ENCODE measurements at regions not wholly inside any gene's neighbourhood (a gene's known extent, or its start where the extent isn't known, plus 50 kb on each side); places are given as distances from the start of the nearest gene placed in this dataset.

GRCh38 chr18:78607784-78608183, 371.8 kb upstream of the SALL3 start:
- peaks cover 19% of the 10 kb centered on the region for H3K9me3 Mint-ChIP-seq
- no peaks in the 10 kb centered on the region for H3K4me1 Mint-ChIP-seq (ENCODE audit: low read depth)
- H3K27ac Mint-ChIP-seq: no peak overlapping the region
- H3K36me3 Mint-ChIP-seq (ENCODE audit: low read depth): no peaks in the 10 kb centered on the region
- H3K4me3 Mint-ChIP-seq (ENCODE audit: low read depth): no peak overlapping the region
- no peak for DNase-seq (ENCODE audit: low spot score)
- intact Hi-C loops (cut with micrococcal nuclease): no loop called here
- H3K27me3 Mint-ChIP-seq (ENCODE audit: low read depth): no peaks in the 10 kb centered on the region

DNA sequence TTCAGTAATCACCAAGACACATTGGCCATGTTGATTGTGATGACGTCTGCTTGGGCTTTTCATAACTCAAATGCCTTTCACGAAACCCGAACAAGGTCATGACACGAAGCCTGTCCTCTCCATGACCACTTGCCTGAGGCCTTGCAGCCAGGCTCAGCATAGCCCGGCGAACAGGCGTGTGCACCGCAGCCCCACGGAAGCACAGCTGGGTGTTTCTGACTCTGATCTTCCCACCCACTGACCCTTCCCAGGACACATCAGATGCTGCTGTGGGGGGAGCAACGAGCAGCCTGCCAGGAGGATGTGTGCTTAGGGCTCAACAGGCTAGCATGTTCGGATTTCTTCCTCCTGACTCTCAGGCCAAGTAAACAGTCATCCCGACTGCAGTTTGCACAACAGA, 369.4 kb upstream of the SALL3 start:
- peaks cover 26% of the 10 kb centered on the region for H3K9me3 Mint-ChIP-seq
- H3K36me3 Mint-ChIP-seq (ENCODE audit: low read depth): no peaks in the 10 kb centered on the region
- no peak for DNase-seq (ENCODE audit: low spot score)
- no peak overlapping the region for H3K27ac Mint-ChIP-seq
- no peak overlapping the region for H3K4me3 Mint-ChIP-seq (ENCODE audit: low read depth)
- intact Hi-C loops (cut with micrococcal nuclease): no loop called here
- no peaks in the 10 kb centered on the region for H3K4me1 Mint-ChIP-seq (ENCODE audit: low read depth)
- no peaks in the 10 kb centered on the region for H3K27me3 Mint-ChIP-seq (ENCODE audit: low read depth)

GRCh38 chr18:78611201-78611800, 368.3 kb upstream of the SALL3 start:
- Mint-ChIP-seq H3K4me3 (ENCODE audit: low read depth) (no peak overlapping the region), H3K36me3 (ENCODE audit: low read depth) (no peaks in the 10 kb centered on the region), H3K27me3 (ENCODE audit: low read depth) (no peaks in the 10 kb centered on the region), H3K9me3 (peaks cover 22% of the 10 kb centered on the region), H3K4me1 (ENCODE audit: low read depth) (no peaks in the 10 kb centered on the region), H3K27ac (no peak overlapping the region)
- intact Hi-C loops (cut with micrococcal nuclease): no loop called here
- no peak for DNase-seq (ENCODE audit: low spot score)

DNA sequence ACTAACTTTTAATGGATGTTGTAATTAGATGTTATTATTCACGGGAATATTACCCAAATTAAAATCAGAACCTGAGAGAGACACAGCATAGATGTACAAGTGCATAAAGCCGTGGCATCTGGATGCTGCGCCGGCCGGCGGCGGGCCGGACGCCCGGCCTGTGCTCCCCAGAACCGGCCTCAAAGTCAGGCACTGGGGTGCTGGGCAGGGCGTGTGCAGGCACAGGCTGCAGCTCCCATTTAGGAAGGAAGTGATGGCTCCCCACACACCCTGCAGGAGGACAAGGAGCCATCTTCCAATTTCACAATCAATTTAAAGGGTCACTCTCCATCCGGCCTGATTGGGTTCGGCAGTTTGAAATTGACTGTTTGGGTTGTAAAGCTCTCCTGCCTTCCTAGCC, 367.7 kb upstream of the SALL3 start:
- Mint-ChIP-seq H3K36me3 (ENCODE audit: low read depth) (no peaks in the 10 kb centered on the region), H3K4me1 (ENCODE audit: low read depth) (no peaks in the 10 kb centered on the region), H3K27me3 (ENCODE audit: low read depth) (no peaks in the 10 kb centered on the region), H3K27ac (no peak overlapping the region), H3K4me3 (ENCODE audit: low read depth) (no peak overlapping the region), H3K9me3 (peaks cover 22% of the 10 kb centered on the region)
- intact Hi-C loops (cut with micrococcal nuclease): no loop called here
- DNase-seq (ENCODE audit: low spot score): no peak

GRCh38 chr18:78612318-78612717, 367.3 kb upstream of the SALL3 start:
- Mint-ChIP-seq H3K9me3 (peaks cover 19% of the 10 kb centered on the region), H3K27ac (no peak overlapping the region), H3K4me3 (ENCODE audit: low read depth) (no peak overlapping the region), H3K36me3 (ENCODE audit: low read depth) (no peaks in the 10 kb centered on the region), H3K27me3 (ENCODE audit: low read depth) (no peaks in the 10 kb centered on the region), H3K4me1 (ENCODE audit: low read depth) (no peaks in the 10 kb centered on the region)
- intact Hi-C loops (cut with micrococcal nuclease): no loop called here
- DNase-seq (ENCODE audit: low spot score): no peak

- Mint-ChIP-seq H3K36me3 (ENCODE audit: low read depth) (no peaks in the 10 kb centered on the region), H3K27ac (no peak overlapping the region), H3K4me3 (ENCODE audit: low read depth) (no peak overlapping the region), H3K9me3 (peaks cover 17% of the 10 kb centered on the region), H3K4me1 (ENCODE audit: low read depth) (no peaks in the 10 kb centered on the region), H3K27me3 (ENCODE audit: low read depth) (no peaks in the 10 kb centered on the region)
- intact Hi-C loops (cut with micrococcal nuclease): no loop called here
- no peak for DNase-seq (ENCODE audit: low spot score)
Measured at GRCh38 chr18:78612801-78613200, 366.8 kb upstream of the SALL3 start.

DNA sequence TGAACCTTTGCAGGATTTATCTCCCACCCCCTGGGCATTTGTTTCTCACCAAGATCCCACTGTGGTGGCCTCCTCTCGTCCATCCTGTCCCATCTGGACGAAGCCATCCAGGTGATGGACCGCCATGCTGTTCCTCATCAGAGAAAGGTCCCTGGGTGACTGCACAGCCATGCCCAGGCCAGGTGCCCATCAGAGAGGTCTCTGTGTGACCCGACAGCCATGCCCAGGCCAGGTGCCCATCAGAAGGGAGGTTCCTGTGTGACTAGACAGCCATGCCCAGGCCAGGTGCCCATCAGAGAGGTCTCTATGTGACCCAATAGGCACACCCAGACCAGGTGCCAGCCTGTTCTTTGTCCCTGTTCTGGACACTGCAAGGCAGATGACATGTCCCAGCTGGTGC, 360.9 kb upstream of the SALL3 start:
- DNase-seq (ENCODE audit: low spot score): no peak
- H3K4me3 Mint-ChIP-seq (ENCODE audit: low read depth): no peak overlapping the region
- H3K27me3 Mint-ChIP-seq (ENCODE audit: low read depth): no peaks in the 10 kb centered on the region
- H3K4me1 Mint-ChIP-seq (ENCODE audit: low read depth): no peaks in the 10 kb centered on the region
- intact Hi-C loops (cut with micrococcal nuclease): no loop called here
- no peak overlapping the region for H3K27ac Mint-ChIP-seq
- H3K36me3 Mint-ChIP-seq (ENCODE audit: low read depth): no peaks in the 10 kb centered on the region
- H3K9me3 Mint-ChIP-seq: peaks cover 16% of the 10 kb centered on the region

GRCh38 chr18:78619854-78620253, 359.8 kb upstream of the SALL3 start:
- intact Hi-C loops (cut with micrococcal nuclease): no loop called here

GRCh38 chr18:78620326-78620725, 359.3 kb upstream of the SALL3 start:
- no peak for DNase-seq (ENCODE audit: low spot score)
- H3K4me3 Mint-ChIP-seq (ENCODE audit: low read depth): no peak overlapping the region
- no peak overlapping the region for H3K27ac Mint-ChIP-seq
- intact Hi-C loops (cut with micrococcal nuclease): no loop called here
- no peaks in the 10 kb centered on the region for H3K4me1 Mint-ChIP-seq (ENCODE audit: low read depth)
- peaks cover 6% of the 10 kb centered on the region for H3K27me3 Mint-ChIP-seq (ENCODE audit: low read depth)
- H3K9me3 Mint-ChIP-seq: peaks cover 10% of the 10 kb centered on the region
- H3K36me3 Mint-ChIP-seq (ENCODE audit: low read depth): no peaks in the 10 kb centered on the region

More at GRCh38 chr18:78619854-78620253, 359.8 kb upstream of the SALL3 start:
- H3K9me3 Mint-ChIP-seq: peaks cover 13% of the 10 kb centered on the region
- no peak overlapping the region for H3K4me3 Mint-ChIP-seq (ENCODE audit: low read depth)
- H3K27ac Mint-ChIP-seq: no peak overlapping the region
- peaks cover 6% of the 10 kb centered on the region for H3K27me3 Mint-ChIP-seq (ENCODE audit: low read depth)
- DNase-seq (ENCODE audit: low spot score): no peak
- no peaks in the 10 kb centered on the region for H3K36me3 Mint-ChIP-seq (ENCODE audit: low read depth)
- H3K4me1 Mint-ChIP-seq (ENCODE audit: low read depth): no peaks in the 10 kb centered on the region

GRCh38 chr18:78621141-78621755, 358.4 kb upstream of the SALL3 start:
- peaks cover 6% of the 10 kb centered on the region for H3K27me3 Mint-ChIP-seq (ENCODE audit: low read depth)
- no peak overlapping the region for H3K4me3 Mint-ChIP-seq (ENCODE audit: low read depth)
- no peaks in the 10 kb centered on the region for H3K36me3 Mint-ChIP-seq (ENCODE audit: low read depth)
- no peaks in the 10 kb centered on the region for H3K4me1 Mint-ChIP-seq (ENCODE audit: low read depth)
- no peak overlapping the region for H3K27ac Mint-ChIP-seq
- no peak for DNase-seq (ENCODE audit: low spot score)
- H3K9me3 Mint-ChIP-seq: peaks cover 10% of the 10 kb centered on the region
- intact Hi-C loops (cut with micrococcal nuclease): no loop called here

DNA sequence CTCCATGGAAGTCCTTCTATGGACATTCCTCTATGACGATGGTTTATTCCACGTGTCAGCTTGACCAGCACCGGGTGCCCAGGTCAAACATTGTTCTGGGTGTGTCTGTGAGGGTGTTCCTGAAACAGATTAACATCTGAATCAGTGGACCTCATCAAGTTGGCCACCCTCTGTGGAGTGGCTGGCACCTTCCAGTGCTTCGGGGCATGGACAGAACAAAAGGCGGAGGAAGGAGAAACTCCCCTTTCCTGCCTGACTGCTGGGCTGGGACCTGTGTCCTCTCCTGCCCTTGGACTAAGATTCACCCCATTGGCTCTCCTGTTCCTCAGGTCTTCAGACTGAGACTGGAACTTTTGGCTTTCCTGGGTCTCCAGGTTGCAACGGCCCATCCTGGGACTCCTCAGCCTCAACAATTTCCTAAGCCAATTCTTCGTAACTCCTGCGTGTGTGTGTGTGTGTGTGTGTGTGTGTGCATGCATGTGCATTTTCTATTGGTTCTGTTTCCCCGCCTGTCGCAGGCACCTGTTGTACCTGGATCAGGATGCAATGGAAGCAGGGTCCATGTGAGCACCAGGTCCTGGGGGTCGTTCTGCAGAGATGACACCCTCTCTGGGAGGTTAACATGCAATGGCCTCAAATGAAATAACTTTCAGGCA, 357.2 kb upstream of the SALL3 start:
- no peaks in the 10 kb centered on the region for H3K4me1 Mint-ChIP-seq (ENCODE audit: low read depth)
- H3K27ac Mint-ChIP-seq: no peak overlapping the region
- peaks cover 6% of the 10 kb centered on the region for H3K27me3 Mint-ChIP-seq (ENCODE audit: low read depth)
- DNase-seq (ENCODE audit: low spot score): no peak
- H3K4me3 Mint-ChIP-seq (ENCODE audit: low read depth): no peak overlapping the region
- no peaks in the 10 kb centered on the region for H3K36me3 Mint-ChIP-seq (ENCODE audit: low read depth)
- intact Hi-C loops (cut with micrococcal nuclease): no loop called here
- H3K9me3 Mint-ChIP-seq: peaks cover 3% of the 10 kb centered on the region

DNA sequence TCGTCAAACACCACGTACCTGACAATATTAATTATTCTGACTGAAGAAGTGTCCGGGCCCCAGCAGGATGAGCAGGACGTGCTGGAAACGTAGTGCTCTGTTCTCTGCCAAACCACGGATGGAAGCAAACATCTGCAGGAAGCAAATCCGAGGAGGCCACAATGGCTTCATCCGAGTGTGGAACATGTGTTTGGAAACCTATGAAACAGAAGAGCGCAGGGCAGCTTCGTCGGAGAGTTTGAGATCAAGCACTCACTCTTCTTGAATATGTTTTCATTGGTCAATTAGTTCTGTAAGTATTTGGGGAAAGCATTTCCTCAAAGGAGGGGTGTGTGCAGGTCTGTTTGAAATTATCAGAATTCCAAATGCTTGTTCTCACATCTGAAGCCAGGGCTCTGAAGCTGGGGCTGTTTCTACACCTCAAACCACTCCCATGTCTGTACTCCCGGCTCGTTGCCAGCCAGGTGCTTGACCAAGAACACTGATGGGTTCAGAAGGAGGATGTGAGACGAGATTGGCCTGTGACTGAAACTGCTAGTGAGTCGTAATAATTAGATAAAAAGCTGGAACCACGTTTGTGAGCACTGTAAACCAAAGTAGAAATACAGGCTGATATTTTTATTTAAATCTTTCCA, 356.6 kb upstream of the SALL3 start:
- Mint-ChIP-seq H3K27me3 (ENCODE audit: low read depth) (peaks cover 6% of the 10 kb centered on the region), H3K4me3 (ENCODE audit: low read depth) (no peak overlapping the region), H3K4me1 (ENCODE audit: low read depth) (no peaks in the 10 kb centered on the region), H3K9me3 (peaks cover 3% of the 10 kb centered on the region), H3K27ac (no peak overlapping the region), H3K36me3 (ENCODE audit: low read depth) (no peaks in the 10 kb centered on the region)
- DNase-seq (ENCODE audit: low spot score): no peak
- intact Hi-C loops (cut with micrococcal nuclease): no loop called here

- DNase-seq (ENCODE audit: low spot score): no peak
- H3K27me3 Mint-ChIP-seq (ENCODE audit: low read depth): peaks cover 6% of the 10 kb centered on the region
- intact Hi-C loops (cut with micrococcal nuclease): no loop called here
Measured at GRCh38 chr18:78624646-78625279, 354.9 kb upstream of the SALL3 start.

More at GRCh38 chr18:78624646-78625279, 354.9 kb upstream of the SALL3 start:
- H3K9me3 Mint-ChIP-seq: peaks cover 3% of the 10 kb centered on the region
- no peak overlapping the region for H3K4me3 Mint-ChIP-seq (ENCODE audit: low read depth)
- no peaks in the 10 kb centered on the region for H3K36me3 Mint-ChIP-seq (ENCODE audit: low read depth)
- H3K4me1 Mint-ChIP-seq (ENCODE audit: low read depth): no peaks in the 10 kb centered on the region
- no peak overlapping the region for H3K27ac Mint-ChIP-seq

Data from activated T-helper 2 cell treated with anti-CD3 and anti-CD28 coated beads, Interferon-gamma antibody, Interleukin-2, Interleukin-4, amounts not matched to agents 10 μg/mL and 5 μg/mL and 100 μg/mL, durations not matched to agents 14 hours and 24 hours and 36 hours (primary cell).